HUES64 (cell line): ENCODE measurements at regions not wholly inside any gene's neighbourhood (a gene's known extent, or its start where the extent isn't known, plus 50 kb on each side); places are given as distances from the start of the nearest gene placed in this dataset.
"Not testable (repeated sequence)": the region's sequence is repeated elsewhere in the genome, so short reads cannot be mapped to it uniquely, and the experiment has no call there.

Source experiments
- H3K27ac ChIP-seq: 2 replicates; pipeline ENCODE4 v1.7.0; 2013; ENCODE audit warnings: low read depth, low read length, inconsistent platforms
- H3K27me3 ChIP-seq: 2 replicates; pipeline ENCODE4 v1.6.1; 2013; ENCODE audit warnings: mild to moderate bottlenecking, low read length; ENCODE audit not compliant: insufficient read depth
- H3K36me3 ChIP-seq: 2 replicates; pipeline ENCODE4 v1.6.1; 2013; ENCODE audit warnings: mild to moderate bottlenecking, low read length; ENCODE audit not compliant: insufficient read depth
- H3K4me1 ChIP-seq: 2 replicates; pipeline ENCODE4 v1.6.1; 2013; ENCODE audit warnings: mild to moderate bottlenecking, low read length, moderate library complexity; ENCODE audit not compliant: insufficient read depth
- H3K4me3 ChIP-seq: 2 replicates; pipeline ENCODE4 v1.5.1; 2013; ENCODE audit warnings: mild to moderate bottlenecking, low read length, moderate library complexity
- H3K9ac ChIP-seq: 2 replicates; pipeline ENCODE4 v1.6.1; 2013; ENCODE audit warnings: mild to moderate bottlenecking, low read depth, low read length
- H3K9me3 ChIP-seq: 2 replicates; pipeline ENCODE4 v1.6.1; 2013; ENCODE audit warnings: low read depth, low read length; ENCODE audit not compliant: insufficient read depth
- WGBS: fragments of 150-250, 120-280 bp; methylation state at CpG from one replicate; pipeline ENCODE4 v1.1.7; 2013; ENCODE audit warnings: missing lambda C conversion rate; 5-methylcytosine and 5-hydroxymethylcytosine counted together

- H3K9ac ChIP-seq: no peak overlapping the region
- no peak overlapping the region for H3K27ac ChIP-seq
- WGBS: 94% methylated on average over 4 of the region's 4 CpGs
- no peaks in the 10 kb centered on the region; the same call in 1 of the 2 replicates for H3K9me3 ChIP-seq
- H3K27me3 ChIP-seq: no peaks in the 10 kb centered on the region
- H3K4me3 ChIP-seq: no peak overlapping the region
- no peaks in the 10 kb centered on the region for H3K36me3 ChIP-seq
- H3K4me1 ChIP-seq: 0 out of 2 replicates have a peak, but pooled peaks cover 5% of the 10 kb centered on the region
Measured at GRCh38 chr1:228953207-228953606, 217.9 kb downstream of the RHOU start.

- not testable (repeated sequence) for H3K4me3 ChIP-seq, H3K9ac ChIP-seq, H3K9me3 ChIP-seq, H3K36me3 ChIP-seq, H3K27ac ChIP-seq, H3K27me3 ChIP-seq, H3K4me1 ChIP-seq
- 94% methylated on average over 11 of the region's 11 CpGs for WGBS
Measured at GRCh38 chr1:228953808-228954207, 218.5 kb downstream of the RHOU start.

GRCh38 chr1:228955691-228956090 is 220.4 kb downstream of the RHOU start:
- Histone ChIP-seq H3K27ac (no peak overlapping the region), H3K27me3 (no peaks in the 10 kb centered on the region), H3K4me1 (0 out of 2 replicates have a peak, but pooled peaks cover 5% of the 10 kb centered on the region), H3K9ac (no peak overlapping the region), H3K9me3 (no peaks in the 10 kb centered on the region; the same call in 1 of the 2 replicates), H3K4me3 (no peak overlapping the region), H3K36me3 (no peaks in the 10 kb centered on the region)
- WGBS: 96% methylated on average over 1 of the region's 1 CpG

- 95% methylated on average over 5 of the region's 5 CpGs for WGBS
- Histone ChIP-seq H3K27ac (no peak overlapping the region), H3K27me3 (no peaks in the 10 kb centered on the region), H3K9me3 (no peaks in the 10 kb centered on the region; the same call in 1 of the 2 replicates), H3K36me3 (no peaks in the 10 kb centered on the region), H3K4me1 (0 out of 2 replicates have a peak, but pooled peaks cover 5% of the 10 kb centered on the region), H3K9ac (no peak overlapping the region), H3K4me3 (no peak overlapping the region)
Measured at GRCh38 chr1:228956864-228957263, 221.6 kb downstream of the RHOU start.

- 0 out of 2 replicates have a peak, but pooled peaks cover 5% of the 10 kb centered on the region for H3K4me1 ChIP-seq
- 94% methylated on average over 6 of the region's 6 CpGs for WGBS
- H3K4me3 ChIP-seq: no peak overlapping the region
- no peak overlapping the region for H3K27ac ChIP-seq
- no peaks in the 10 kb centered on the region; the same call in 1 of the 2 replicates for H3K9me3 ChIP-seq
- no peak overlapping the region for H3K9ac ChIP-seq
- no peaks in the 10 kb centered on the region for H3K27me3 ChIP-seq
- H3K36me3 ChIP-seq: no peaks in the 10 kb centered on the region
Measured at GRCh38 chr1:228957535-228957934, 222.3 kb downstream of the RHOU start.

GRCh38 chr1:228958121-228958520 is 222.8 kb downstream of the RHOU start:
- H3K9me3 ChIP-seq: no peaks in the 10 kb centered on the region; the same call in 1 of the 2 replicates
- no peaks in the 10 kb centered on the region for H3K27me3 ChIP-seq
- H3K4me1 ChIP-seq: 0 out of 2 replicates have a peak, but pooled peaks cover 5% of the 10 kb centered on the region
- H3K36me3 ChIP-seq: no peaks in the 10 kb centered on the region
- no peak overlapping the region for H3K9ac ChIP-seq
- H3K27ac ChIP-seq: no peak overlapping the region
- H3K4me3 ChIP-seq: no peak overlapping the region
- 98% methylated on average over 3 of the region's 4 CpGs for WGBS

- WGBS: 83% methylated on average over 2 of the region's 2 CpGs
- H3K36me3 ChIP-seq: no peaks in the 10 kb centered on the region
- H3K9me3 ChIP-seq: no peaks in the 10 kb centered on the region; the same call in 1 of the 2 replicates
- H3K9ac ChIP-seq: no peak overlapping the region
- no peak overlapping the region for H3K4me3 ChIP-seq
- peaks cover 5% of the 10 kb centered on the region; the same call in 1 of the 2 replicates for H3K4me1 ChIP-seq
- no peaks in the 10 kb centered on the region for H3K27me3 ChIP-seq
- no peak overlapping the region for H3K27ac ChIP-seq
Measured at GRCh38 chr1:228958741-228959140, 223.5 kb downstream of the RHOU start.

GRCh38 chr1:228960705-228961104 is 225.4 kb downstream of the RHOU start:
- Histone ChIP-seq H3K9ac (no peak overlapping the region), H3K27me3 (no peaks in the 10 kb centered on the region), H3K27ac (no peak overlapping the region), H3K36me3 (no peaks in the 10 kb centered on the region), H3K4me1 (peaks cover 4% of the 10 kb centered on the region; the same call in 1 of the 2 replicates), H3K4me3 (no peak overlapping the region), H3K9me3 (no peaks in the 10 kb centered on the region)
- 85% methylated on average over 5 of the region's 5 CpGs for WGBS

GRCh38 chr1:228961511-228961910 is 226.2 kb downstream of the RHOU start:
- Histone ChIP-seq H3K27ac (no peak overlapping the region), H3K4me1 (peaks cover 4% of the 10 kb centered on the region; the same call in 1 of the 2 replicates), H3K36me3 (no peaks in the 10 kb centered on the region), H3K9ac (no peak overlapping the region), H3K27me3 (no peaks in the 10 kb centered on the region), H3K4me3 (no peak overlapping the region), H3K9me3 (no peaks in the 10 kb centered on the region)
- WGBS: 92% methylated on average over 6 of the region's 6 CpGs

GRCh38 chr1:228963795-228964177 is 228.5 kb downstream of the RHOU start:
- H3K27me3 ChIP-seq: no peaks in the 10 kb centered on the region
- no peak overlapping the region for H3K4me3 ChIP-seq
- no peaks in the 10 kb centered on the region for H3K36me3 ChIP-seq
- H3K4me1 ChIP-seq: peaks cover 6% of the 10 kb centered on the region; the same call in 1 of the 2 replicates
- no peak overlapping the region for H3K27ac ChIP-seq
- WGBS: 62% methylated on average over 2 of the region's 2 CpGs
- no peaks in the 10 kb centered on the region for H3K9me3 ChIP-seq
- H3K9ac ChIP-seq: no peak overlapping the region

GRCh38 chr1:228964178-228965089 is 229.2 kb downstream of the RHOU start:
- Histone ChIP-seq H3K27ac (no peak overlapping the region), H3K9ac (no peak overlapping the region), H3K4me1 (peaks cover 7% of the 10 kb centered on the region; the same call in 1 of the 2 replicates), H3K36me3 (no peaks in the 10 kb centered on the region), H3K27me3 (no peaks in the 10 kb centered on the region), H3K9me3 (no peaks in the 10 kb centered on the region), H3K4me3 (no peak overlapping the region)
- 79% methylated on average over 12 of the region's 12 CpGs for WGBS
